ENCODE measurements at regions not wholly inside any gene's neighbourhood (a gene's known extent, or its start where the extent isn't known, plus 50 kb on each side); places are given as distances from the start of the nearest gene placed in this dataset.

GRCh38 chr6:3984494-3984893 lies 94.4 kb downstream of the FAM217A start:
- no peaks in the 10 kb centered on the region for H3K27me3 ChIP-seq
- H3K27ac ChIP-seq, result no peak overlapping the region
- TF ChIP-seq CTCF (IDR thresholded peaks at IDR 0.05) (no peak), POLR2A (IDR thresholded peaks at IDR 0.05) (no peak)
- no peaks in the 10 kb centered on the region for H3K9me3 ChIP-seq
- H3K36me3 ChIP-seq, result no peaks in the 10 kb centered on the region
- H3K4me3 ChIP-seq, result no peak overlapping the region
- intact Hi-C loops (cut with DNase I), result no loop called here
- H3K4me1 ChIP-seq, result no peaks in the 10 kb centered on the region
- 88 to 89% methylated on average over 5 of the region's 5 CpGs for WGBS, 2 donors
- DNase-seq, result no peak

GRCh38 chr6:3986241-3986640 lies 92.7 kb downstream of the FAM217A start:
- H3K36me3 ChIP-seq, result no peaks in the 10 kb centered on the region
- WGBS, 2 donors, result 91 to 100% methylated on average over 3 of the region's 3 CpGs
- peaks cover 3 to 12% (median 4%) of the 10 kb centered on the region in 3 donors for H3K4me1 ChIP-seq
- intact Hi-C loops (cut with DNase I), result no loop called here
- no peak for DNase-seq
- no peak overlapping the region for H3K4me3 ChIP-seq
- H3K27ac ChIP-seq, result no peak overlapping the region
- TF ChIP-seq CTCF (IDR thresholded peaks at IDR 0.05) (no peak), POLR2A (IDR thresholded peaks at IDR 0.05) (no peak)
- H3K27me3 ChIP-seq, result no peaks in the 10 kb centered on the region
- no peaks in the 10 kb centered on the region for H3K9me3 ChIP-seq

- intact Hi-C loops (cut with DNase I), result no loop called here
- H3K4me3 ChIP-seq, result no peak overlapping the region
- H3K9me3 ChIP-seq, result no peaks in the 10 kb centered on the region
- H3K27ac ChIP-seq, result no peak overlapping the region
- peaks cover 3 to 16% (median 4%) of the 10 kb centered on the region in 3 donors for H3K4me1 ChIP-seq
- H3K36me3 ChIP-seq, result no peaks in the 10 kb centered on the region
- no peaks in the 10 kb centered on the region for H3K27me3 ChIP-seq
- TF ChIP-seq POLR2A (IDR thresholded peaks at IDR 0.05) (no peak), CTCF (IDR thresholded peaks at IDR 0.05) (no peak)
- no peak for DNase-seq
- 49 to 65% methylated on average over 3 of the region's 3 CpGs for WGBS, 2 donors
Observed at GRCh38 chr6:3987053-3987452, 91.9 kb downstream of the FAM217A start.

- DNase-seq, result no peak
- intact Hi-C loops (cut with DNase I), result no loop called here
- Histone ChIP-seq H3K27me3 (no peaks in the 10 kb centered on the region), H3K9me3 (no peaks in the 10 kb centered on the region), H3K36me3 (no peaks in the 10 kb centered on the region), H3K27ac (no peak overlapping the region), H3K4me3 (no peak overlapping the region), H3K4me1 (peaks cover 3 to 16% (median 4%) of the 10 kb centered on the region in 3 donors)
- 85 to 94% methylated on average over 2 of the region's 2 CpGs for WGBS, 2 donors
- no peak for TF ChIP-seq CTCF (IDR thresholded peaks at IDR 0.05)
- no peak for TF ChIP-seq POLR2A (IDR thresholded peaks at IDR 0.05)
Observed at GRCh38 chr6:3987576-3987975, 91.4 kb downstream of the FAM217A start.

GRCh38 chr6:3990692-3991491 lies 88.0 kb downstream of the FAM217A start:
- intact Hi-C loops (cut with DNase I), result loop anchor here (5.0 kb wide), 1 partner anchor 244 kb away; no protein-coding TSS in a partner anchor
- Histone ChIP-seq H3K4me3 (peak overlapping the region; percentile 10 to 63 (median 42)), H3K27ac (peak overlapping the region; percentile 32 to 78 (median 73)), H3K27me3 (no peaks in the 10 kb centered on the region), H3K4me1 (peaks cover 3 to 16% (median 4%) of the 10 kb centered on the region in 3 donors), H3K36me3 (no peaks in the 10 kb centered on the region), H3K9me3 (no peaks in the 10 kb centered on the region)
- peak; percentile 6 for DNase-seq
- peak; percentile 66 to 88 (median 76) for TF ChIP-seq CTCF (IDR thresholded peaks at IDR 0.05)
- no peak for TF ChIP-seq POLR2A (IDR thresholded peaks at IDR 0.05)
- WGBS, 2 donors, result 8 to 10% methylated on average over 15 to 18 of the region's 21 CpGs
